ENCODE measurements at regions not wholly inside any gene's neighbourhood (a gene's known extent, or its start where the extent isn't known, plus 50 kb on each side); places are given as distances from the start of the nearest gene placed in this dataset.

DNA sequence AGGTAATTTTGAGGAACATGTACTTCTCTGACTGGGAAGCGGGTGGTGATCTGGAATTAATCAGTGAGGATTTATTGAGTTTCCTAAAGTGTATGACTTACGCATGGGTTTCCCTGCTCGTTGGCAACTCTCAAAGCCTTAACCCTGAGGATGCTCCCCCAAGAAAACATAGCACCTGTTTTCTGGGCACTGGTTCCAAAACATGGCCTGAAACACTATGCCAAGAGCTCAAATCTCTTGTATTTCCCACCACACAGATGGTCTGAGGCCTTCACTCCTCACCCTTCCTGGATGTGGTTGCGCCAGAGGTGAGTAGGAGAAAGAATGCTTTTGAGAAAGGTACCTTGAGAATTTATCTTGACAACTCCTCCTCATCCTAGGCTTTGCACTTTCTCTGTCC, 250.4 kb downstream of the FZD1 start:
- intact Hi-C loops (cut with micrococcal nuclease): no loop called here
- no peak for ATAC-seq

GRCh38 chr7:91515961-91516360, 251.7 kb downstream of the FZD1 start:
- ATAC-seq (no peak), DNase-seq (no peak)
- intact Hi-C loops (cut with micrococcal nuclease): no loop called here
- ChIA-PET POLR2A (ENCODE audit: unreplicated experiment) (no interaction called here), CTCF (no interaction called here)
- Histone ChIP-seq H3K27me3 (ENCODE audit: low read length) (no peaks in the 10 kb centered on the region), H3K4me2 (ENCODE audit: low read length) (no peak overlapping the region), H3K9me3 (ENCODE audit: low read length) (no peaks in the 10 kb centered on the region), H3K36me3 (ENCODE audit: low read depth, low read length) (no peaks in the 10 kb centered on the region), H4K20me1 (ENCODE audit: low read length) (no peaks in the 10 kb centered on the region), H3K79me2 (ENCODE audit: low read length) (no peaks in the 10 kb centered on the region), H3K9ac (ENCODE audit: low read length) (no peak overlapping the region), H3F3A (ENCODE audit: low read length, unreplicated experiment) (no peaks in the 10 kb centered on the region), H3K9me2 (replicated peaks; ENCODE audit: low read length) (no peaks in the 10 kb centered on the region), H3K4me1 (ENCODE audit: insufficient read depth, low read length) (no peaks in the 10 kb centered on the region), H3K27ac (ENCODE audit: low read length) (no peak overlapping the region), H2AFZ (ENCODE audit: low read length) (no peak overlapping the region), H3K4me3 (ENCODE audit: low read length) (no peak overlapping the region)
- BruUV-seq (replicated peaks): no TSS peak
- TF ChIP-seq EZH2phosphoT487 (IDR thresholded peaks at IDR 0.05; ENCODE audit: borderline replicate concordance, low read length) (no peak), EZH2 (IDR thresholded peaks at IDR 0.05; ENCODE audit: low read length, unreplicated experiment) (no peak)
- TF ChIP-seq, protein P1, sequence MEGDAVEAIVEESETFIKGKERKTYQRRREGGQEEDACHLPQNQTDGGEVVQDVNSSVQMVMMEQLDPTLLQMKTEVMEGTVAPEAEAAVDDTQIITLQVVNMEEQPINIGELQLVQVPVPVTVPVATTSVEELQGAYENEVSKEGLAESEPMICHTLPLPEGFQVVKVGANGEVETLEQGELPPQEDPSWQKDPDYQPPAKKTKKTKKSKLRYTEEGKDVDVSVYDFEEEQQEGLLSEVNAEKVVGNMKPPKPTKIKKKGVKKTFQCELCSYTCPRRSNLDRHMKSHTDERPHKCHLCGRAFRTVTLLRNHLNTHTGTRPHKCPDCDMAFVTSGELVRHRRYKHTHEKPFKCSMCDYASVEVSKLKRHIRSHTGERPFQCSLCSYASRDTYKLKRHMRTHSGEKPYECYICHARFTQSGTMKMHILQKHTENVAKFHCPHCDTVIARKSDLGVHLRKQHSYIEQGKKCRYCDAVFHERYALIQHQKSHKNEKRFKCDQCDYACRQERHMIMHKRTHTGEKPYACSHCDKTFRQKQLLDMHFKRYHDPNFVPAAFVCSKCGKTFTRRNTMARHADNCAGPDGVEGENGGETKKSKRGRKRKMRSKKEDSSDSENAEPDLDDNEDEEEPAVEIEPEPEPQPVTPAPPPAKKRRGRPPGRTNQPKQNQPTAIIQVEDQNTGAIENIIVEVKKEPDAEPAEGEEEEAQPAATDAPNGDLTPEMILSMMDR (conservative IDR thresholded peaks at IDR 0.05; ENCODE audit: low read depth, low read length): no peak

More for the DNA sequence above, 250.4 kb downstream of the FZD1 start:
- Histone ChIP-seq H3K79me2 (ENCODE audit: low read length) (no peaks in the 10 kb centered on the region), H3K27me3 (ENCODE audit: low read length) (no peaks in the 10 kb centered on the region), H3K4me2 (ENCODE audit: low read length) (no peak overlapping the region), H4K20me1 (ENCODE audit: low read length) (no peaks in the 10 kb centered on the region), H3K36me3 (ENCODE audit: low read depth, low read length) (no peaks in the 10 kb centered on the region), H3F3A (ENCODE audit: low read length, unreplicated experiment) (no peaks in the 10 kb centered on the region), H3K9me3 (ENCODE audit: low read length) (no peaks in the 10 kb centered on the region), H3K4me1 (ENCODE audit: insufficient read depth, low read length) (no peaks in the 10 kb centered on the region), H3K9me2 (replicated peaks; ENCODE audit: low read length) (no peaks in the 10 kb centered on the region), H3K9ac (ENCODE audit: low read length) (no peak overlapping the region), H3K4me3 (ENCODE audit: low read length) (no peak overlapping the region), H2AFZ (ENCODE audit: low read length) (no peak overlapping the region), H3K27ac (ENCODE audit: low read length) (no peak overlapping the region)
- DNase-seq: no peak
- BruUV-seq (replicated peaks): no TSS peak
- POLR2A ChIA-PET (ENCODE audit: unreplicated experiment): no interaction called here
- TF ChIP-seq, protein P1 (conservative IDR thresholded peaks at IDR 0.05; ENCODE audit: low read depth, low read length): no peak
- TF ChIP-seq EZH2phosphoT487 (IDR thresholded peaks at IDR 0.05; ENCODE audit: borderline replicate concordance, low read length): no peak
- TF ChIP-seq EZH2 (IDR thresholded peaks at IDR 0.05; ENCODE audit: low read length, unreplicated experiment): no peak
- CTCF ChIA-PET: no interaction called here

- H2AFZ ChIP-seq (ENCODE audit: low read length): no peak overlapping the region
- intact Hi-C loops (cut with micrococcal nuclease): no loop called here
- no peak overlapping the region for H3K9ac ChIP-seq (ENCODE audit: low read length)
Measured at GRCh38 chr7:91517201-91517785, 253.1 kb downstream of the FZD1 start.

More at GRCh38 chr7:91517201-91517785, 253.1 kb downstream of the FZD1 start:
- Histone ChIP-seq H3K27me3 (ENCODE audit: low read length) (no peaks in the 10 kb centered on the region), H3K4me1 (ENCODE audit: insufficient read depth, low read length) (no peaks in the 10 kb centered on the region), H3K9me3 (ENCODE audit: low read length) (no peaks in the 10 kb centered on the region), H3K27ac (ENCODE audit: low read length) (no peak overlapping the region), H3F3A (ENCODE audit: low read length, unreplicated experiment) (no peaks in the 10 kb centered on the region), H3K36me3 (ENCODE audit: low read depth, low read length) (no peaks in the 10 kb centered on the region), H3K4me2 (ENCODE audit: low read length) (no peak overlapping the region), H3K79me2 (ENCODE audit: low read length) (no peaks in the 10 kb centered on the region), H4K20me1 (ENCODE audit: low read length) (no peaks in the 10 kb centered on the region), H3K4me3 (ENCODE audit: low read length) (no peak overlapping the region), H3K9me2 (replicated peaks; ENCODE audit: low read length) (no peaks in the 10 kb centered on the region)
- BruUV-seq (replicated peaks): no TSS peak
- ChIA-PET POLR2A (ENCODE audit: unreplicated experiment) (no interaction called here), CTCF (no interaction called here)
- no peak for ATAC-seq
- DNase-seq: no peak
- TF ChIP-seq EZH2phosphoT487 (IDR thresholded peaks at IDR 0.05; ENCODE audit: borderline replicate concordance, low read length) (no peak), EZH2 (IDR thresholded peaks at IDR 0.05; ENCODE audit: low read length, unreplicated experiment) (no peak)
- TF ChIP-seq, protein P1 (conservative IDR thresholded peaks at IDR 0.05; ENCODE audit: low read depth, low read length): no peak
